ENCODE measurements at regions not wholly inside any gene's neighbourhood (a gene's known extent, or its start where the extent isn't known, plus 50 kb on each side); places are given as distances from the start of the nearest gene placed in this dataset.

DNA sequence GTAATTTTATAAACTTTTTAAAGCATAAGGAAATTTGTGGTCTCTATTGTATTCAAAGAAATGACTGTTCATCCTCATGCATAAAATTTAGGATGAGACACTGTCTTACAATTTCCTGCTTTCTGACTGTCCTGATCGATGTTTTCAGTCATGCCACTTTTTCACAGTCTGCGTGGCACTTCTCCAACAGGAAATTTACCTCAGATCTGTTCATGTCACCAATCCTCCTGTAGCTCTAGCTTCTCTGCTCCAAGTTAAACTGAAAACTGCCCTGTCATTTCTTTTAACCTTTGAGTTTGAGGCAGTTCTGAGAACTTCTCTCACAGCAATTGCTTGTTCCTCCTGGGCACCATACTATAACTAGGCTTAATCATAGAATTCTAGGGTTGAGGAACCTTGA is 455.1 kb downstream of the EFNA5 start:
- TF ChIP-seq EZH2 (IDR thresholded peaks at IDR 0.05; ENCODE audit: borderline replicate concordance) (no peak), CTCF (IDR thresholded peaks at IDR 0.05; ENCODE audit: poor library complexity) (no peak), EZH2phosphoT487 (IDR thresholded peaks at IDR 0.05; ENCODE audit: low read depth, severe bottlenecking, unreplicated experiment) (no peak)
